ENCODE measurements at regions not wholly inside any gene's neighbourhood (a gene's known extent, or its start where the extent isn't known, plus 50 kb on each side); places are given as distances from the start of the nearest gene placed in this dataset.

DNA sequence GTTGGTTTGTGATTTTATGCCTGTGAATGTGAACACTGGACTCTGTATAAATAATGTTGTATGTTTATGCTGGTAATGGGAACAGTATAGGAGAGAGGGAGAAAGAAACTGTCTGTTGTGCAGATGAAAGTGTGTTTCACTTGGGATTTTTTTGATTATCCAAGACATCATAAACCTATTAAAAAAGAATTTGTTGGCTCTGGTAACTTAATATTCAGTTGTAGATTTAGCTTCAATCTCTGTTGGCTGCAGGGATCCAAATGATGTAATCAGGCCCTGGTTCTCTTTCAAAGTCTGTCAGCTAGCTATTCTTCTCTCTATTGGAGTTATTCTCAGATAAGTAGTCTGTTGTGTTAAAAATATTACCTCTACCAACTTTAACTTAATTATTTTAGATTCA is 168.8 kb upstream of the RHOBTB1 start:
- Histone ChIP-seq H3K27ac (no peak overlapping the region), H3K4me1 (peaks cover 13% of the 10 kb centered on the region), H3K9me3 (no peaks in the 10 kb centered on the region), H3K4me3 (no peak overlapping the region), H3K4me2 (no peak overlapping the region)
- ATAC-seq (no peak), FAIRE-seq (no peak), DNase-seq (ENCODE audit: low read depth in 1 of 2, low spot score in 1 of 2) (no peak)
- no peak for TF ChIP-seq NR3C1 (IDR thresholded peaks at IDR 0.05)
- no peak for TF ChIP-seq ZC3H11A (IDR thresholded peaks at IDR 0.05)
- no peak for TF ChIP-seq FOXS1 (CRISPR knock-in tag; IDR thresholded peaks at IDR 0.05)
- no peak for TF ChIP-seq RCOR1 (IDR thresholded peaks at IDR 0.05; ENCODE audit: low read depth, low read length)
- no peak for TF ChIP-seq CEBPB (IDR thresholded peaks at IDR 0.05)
- TF ChIP-seq, protein P1, sequence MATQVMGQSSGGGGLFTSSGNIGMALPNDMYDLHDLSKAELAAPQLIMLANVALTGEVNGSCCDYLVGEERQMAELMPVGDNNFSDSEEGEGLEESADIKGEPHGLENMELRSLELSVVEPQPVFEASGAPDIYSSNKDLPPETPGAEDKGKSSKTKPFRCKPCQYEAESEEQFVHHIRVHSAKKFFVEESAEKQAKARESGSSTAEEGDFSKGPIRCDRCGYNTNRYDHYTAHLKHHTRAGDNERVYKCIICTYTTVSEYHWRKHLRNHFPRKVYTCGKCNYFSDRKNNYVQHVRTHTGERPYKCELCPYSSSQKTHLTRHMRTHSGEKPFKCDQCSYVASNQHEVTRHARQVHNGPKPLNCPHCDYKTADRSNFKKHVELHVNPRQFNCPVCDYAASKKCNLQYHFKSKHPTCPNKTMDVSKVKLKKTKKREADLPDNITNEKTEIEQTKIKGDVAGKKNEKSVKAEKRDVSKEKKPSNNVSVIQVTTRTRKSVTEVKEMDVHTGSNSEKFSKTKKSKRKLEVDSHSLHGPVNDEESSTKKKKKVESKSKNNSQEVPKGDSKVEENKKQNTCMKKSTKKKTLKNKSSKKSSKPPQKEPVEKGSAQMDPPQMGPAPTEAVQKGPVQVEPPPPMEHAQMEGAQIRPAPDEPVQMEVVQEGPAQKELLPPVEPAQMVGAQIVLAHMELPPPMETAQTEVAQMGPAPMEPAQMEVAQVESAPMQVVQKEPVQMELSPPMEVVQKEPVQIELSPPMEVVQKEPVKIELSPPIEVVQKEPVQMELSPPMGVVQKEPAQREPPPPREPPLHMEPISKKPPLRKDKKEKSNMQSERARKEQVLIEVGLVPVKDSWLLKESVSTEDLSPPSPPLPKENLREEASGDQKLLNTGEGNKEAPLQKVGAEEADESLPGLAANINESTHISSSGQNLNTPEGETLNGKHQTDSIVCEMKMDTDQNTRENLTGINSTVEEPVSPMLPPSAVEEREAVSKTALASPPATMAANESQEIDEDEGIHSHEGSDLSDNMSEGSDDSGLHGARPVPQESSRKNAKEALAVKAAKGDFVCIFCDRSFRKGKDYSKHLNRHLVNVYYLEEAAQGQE (IDR thresholded peaks at IDR 0.05), result no peak
- no peak for TF ChIP-seq CHD4 (IDR thresholded peaks at IDR 0.05; ENCODE audit: borderline replicate concordance)
- no peak for TF ChIP-seq MYC (IDR thresholded peaks at IDR 0.05; ENCODE audit: borderline replicate concordance, low read length)
- TF ChIP-seq, protein P2, sequence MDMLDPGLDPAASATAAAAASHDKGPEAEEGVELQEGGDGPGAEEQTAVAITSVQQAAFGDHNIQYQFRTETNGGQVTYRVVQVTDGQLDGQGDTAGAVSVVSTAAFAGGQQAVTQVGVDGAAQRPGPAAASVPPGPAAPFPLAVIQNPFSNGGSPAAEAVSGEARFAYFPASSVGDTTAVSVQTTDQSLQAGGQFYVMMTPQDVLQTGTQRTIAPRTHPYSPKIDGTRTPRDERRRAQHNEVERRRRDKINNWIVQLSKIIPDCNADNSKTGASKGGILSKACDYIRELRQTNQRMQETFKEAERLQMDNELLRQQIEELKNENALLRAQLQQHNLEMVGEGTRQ (IDR thresholded peaks at IDR 0.05), result no peak
- no peak for TF ChIP-seq ZSCAN20 (CRISPR knock-in tag; IDR thresholded peaks at IDR 0.05)
- no peak for TF ChIP-seq POLR2A (IDR thresholded peaks at IDR 0.05; ENCODE audit: low read length)
- TF ChIP-seq, protein P3, sequence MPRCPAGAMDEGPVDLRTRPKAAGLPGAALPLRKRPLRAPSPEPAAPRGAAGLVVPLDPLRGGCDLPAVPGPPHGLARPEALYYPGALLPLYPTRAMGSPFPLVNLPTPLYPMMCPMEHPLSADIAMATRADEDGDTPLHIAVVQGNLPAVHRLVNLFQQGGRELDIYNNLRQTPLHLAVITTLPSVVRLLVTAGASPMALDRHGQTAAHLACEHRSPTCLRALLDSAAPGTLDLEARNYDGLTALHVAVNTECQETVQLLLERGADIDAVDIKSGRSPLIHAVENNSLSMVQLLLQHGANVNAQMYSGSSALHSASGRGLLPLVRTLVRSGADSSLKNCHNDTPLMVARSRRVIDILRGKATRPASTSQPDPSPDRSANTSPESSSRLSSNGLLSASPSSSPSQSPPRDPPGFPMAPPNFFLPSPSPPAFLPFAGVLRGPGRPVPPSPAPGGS (IDR thresholded peaks at IDR 0.05), result no peak
- TF ChIP-seq SREBF2 (IDR thresholded peaks at IDR 0.05), result no peak
- no peak for TF ChIP-seq SMC3 (IDR thresholded peaks at IDR 0.05)
- no peak for TF ChIP-seq CBX2 (IDR thresholded peaks at IDR 0.05; ENCODE audit: borderline replicate concordance, low read depth)
- no peak for TF ChIP-seq KDM1A (IDR thresholded peaks at IDR 0.05; ENCODE audit: low read depth)
- no peak for TF ChIP-seq GATA3 (IDR thresholded peaks at IDR 0.05; ENCODE audit: borderline replicate concordance)
- TF ChIP-seq, protein P4, sequence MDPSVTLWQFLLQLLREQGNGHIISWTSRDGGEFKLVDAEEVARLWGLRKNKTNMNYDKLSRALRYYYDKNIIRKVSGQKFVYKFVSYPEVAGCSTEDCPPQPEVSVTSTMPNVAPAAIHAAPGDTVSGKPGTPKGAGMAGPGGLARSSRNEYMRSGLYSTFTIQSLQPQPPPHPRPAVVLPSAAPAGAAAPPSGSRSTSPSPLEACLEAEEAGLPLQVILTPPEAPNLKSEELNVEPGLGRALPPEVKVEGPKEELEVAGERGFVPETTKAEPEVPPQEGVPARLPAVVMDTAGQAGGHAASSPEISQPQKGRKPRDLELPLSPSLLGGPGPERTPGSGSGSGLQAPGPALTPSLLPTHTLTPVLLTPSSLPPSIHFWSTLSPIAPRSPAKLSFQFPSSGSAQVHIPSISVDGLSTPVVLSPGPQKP (IDR thresholded peaks at IDR 0.05; ENCODE audit: low read depth, low read length), result no peak
- TF ChIP-seq, protein P5, sequence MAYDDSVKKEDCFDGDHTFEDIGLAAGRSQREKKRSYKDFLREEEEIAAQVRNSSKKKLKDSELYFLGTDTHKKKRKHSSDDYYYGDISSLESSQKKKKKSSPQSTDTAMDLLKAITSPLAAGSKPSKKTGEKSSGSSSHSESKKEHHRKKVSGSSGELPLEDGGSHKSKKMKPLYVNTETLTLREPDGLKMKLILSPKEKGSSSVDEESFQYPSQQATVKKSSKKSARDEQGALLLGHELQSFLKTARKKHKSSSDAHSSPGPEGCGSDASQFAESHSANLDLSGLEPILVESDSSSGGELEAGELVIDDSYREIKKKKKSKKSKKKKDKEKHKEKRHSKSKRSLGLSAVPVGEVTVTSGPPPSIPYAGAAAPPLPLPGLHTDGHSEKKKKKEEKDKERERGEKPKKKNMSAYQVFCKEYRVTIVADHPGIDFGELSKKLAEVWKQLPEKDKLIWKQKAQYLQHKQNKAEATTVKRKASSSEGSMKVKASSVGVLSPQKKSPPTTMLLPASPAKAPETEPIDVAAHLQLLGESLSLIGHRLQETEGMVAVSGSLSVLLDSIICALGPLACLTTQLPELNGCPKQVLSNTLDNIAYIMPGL (CRISPR knock-in tag; IDR thresholded peaks at IDR 0.05; ENCODE audit: borderline replicate concordance), result no peak
- CTCF ChIA-PET, result no interaction called here
- POLR2A ChIA-PET, result no interaction called here

DNA sequence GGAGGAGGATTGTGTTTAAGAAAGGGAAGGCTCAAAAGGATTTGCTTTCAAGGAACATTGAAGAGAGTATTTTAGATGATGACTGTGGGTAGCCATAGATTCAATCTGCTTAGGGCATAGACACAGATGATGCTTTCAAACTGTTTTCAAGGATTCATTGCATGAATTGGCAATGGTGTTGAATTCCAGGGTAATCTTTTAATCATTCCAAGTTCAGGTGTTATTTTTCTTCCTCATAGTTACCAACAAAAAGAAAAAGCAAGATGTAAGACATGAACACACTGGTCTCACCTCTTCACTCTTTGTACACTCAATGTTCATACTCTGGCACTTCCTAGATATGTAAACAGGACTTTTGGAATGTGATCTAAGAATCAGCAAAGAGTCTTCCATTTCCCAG is 167.0 kb upstream of the RHOBTB1 start:
- ATAC-seq (no peak; a peak in 1 of 6 replicates), DNase-seq (ENCODE audit: low read depth in 1 of 2, low spot score in 1 of 2) (no peak), FAIRE-seq (no peak)
- ChIA-PET CTCF (no interaction called here), POLR2A (no interaction called here)
- Histone ChIP-seq H3K4me1 (peaks cover 13% of the 10 kb centered on the region), H3K9me3 (no peaks in the 10 kb centered on the region), H3K4me3 (no peak overlapping the region), H3K4me2 (peak overlapping the region; percentile 32; the same call in 2 of the 3 replicates), H3K27ac (no peak overlapping the region)
- no peak for TF ChIP-seq HOXA7 (CRISPR knock-in tag; IDR thresholded peaks at IDR 0.05)
- TF ChIP-seq, protein P1 (IDR thresholded peaks at IDR 0.05), result no peak
- no peak for TF ChIP-seq MAFK (IDR thresholded peaks at IDR 0.05; ENCODE audit: partially characterized antibody)
- TF ChIP-seq ZSCAN20 (CRISPR knock-in tag; IDR thresholded peaks at IDR 0.05), result no peak
- no peak for TF ChIP-seq MYC (IDR thresholded peaks at IDR 0.05; ENCODE audit: borderline replicate concordance, low read length)
- TF ChIP-seq EHMT2 (IDR thresholded peaks at IDR 0.05; ENCODE audit: low read depth), result no peak
- TF ChIP-seq HOXB13 (CRISPR knock-in tag; IDR thresholded peaks at IDR 0.05; ENCODE audit: low read depth), result no peak
- TF ChIP-seq CEBPB (IDR thresholded peaks at IDR 0.05), result no peak
- TF ChIP-seq, protein P6, sequence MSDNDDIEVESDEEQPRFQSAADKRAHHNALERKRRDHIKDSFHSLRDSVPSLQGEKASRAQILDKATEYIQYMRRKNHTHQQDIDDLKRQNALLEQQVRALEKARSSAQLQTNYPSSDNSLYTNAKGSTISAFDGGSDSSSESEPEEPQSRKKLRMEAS (IDR thresholded peaks at IDR 0.05), result no peak
- TF ChIP-seq, protein P4 (IDR thresholded peaks at IDR 0.05; ENCODE audit: low read depth, low read length), result no peak

All from A549 (cell line).